K562 (cell line): ENCODE measurements at regions not wholly inside any gene's neighbourhood (a gene's known extent, or its start where the extent isn't known, plus 50 kb on each side); places are given as distances from the start of the nearest gene placed in this dataset.

ENCODE experiments used
- ATAC-seq: fragments of 200-7000 bp; cut with Tn5 transposase; 3 replicates; pipeline ENCODE4 v1.9.1; 2020; ENCODE audit warnings: moderate library complexity
- BruUV-seq: library from RNA; stranded (reverse); fragments of 400-500 nt; replicated peaks from 2 replicates; lab custom pipeline; 2021; lab: Mats Ljungman, UMichigan
- CTCF ChIA-PET: fragments of 300-600 bp; formaldehyde crosslinking; extraction: SDS; loops from one replicate; lab custom pipeline; 2021; ENCODE audit warnings: low intra/inter-chr PET ratio; lab: Yijun Ruan, JAX
- POLR2A ChIA-PET: fragments of 300-600, 350-650 bp; sonication (Branson Sonifier 250); formaldehyde crosslinking; extraction: SDS; loops from one replicate; lab custom pipeline; 2021; ENCODE audit warnings: antibody characterized with exemption, inconsistent platforms; lab: Yijun Ruan, JAX
- DNase-seq, 4 experiments: peaks; one replicate each; pipeline versions ENCODE4 v3.0.0 to v3.0.0-alpha.2; 2011 to 2018; ENCODE audit warnings: low spot score in 3 of 4, mixed read lengths in 3 of 4; ENCODE audit errors: extremely low read depth in 1 of 4
- FAIRE-seq: peaks from 2 replicates; lab custom pipeline; 2011; peaks lifted over from hg19 to GRCh38; lab: Jason Lieb, UNC
- H2AFZ ChIP-seq: 2 replicates; pipeline ENCODE4 v1.6.0; 2011; ENCODE audit warnings: low read depth, low read length, control low read depth, inconsistent platforms
- H3K27ac ChIP-seq: fragments of 200-600 bp; 3 replicates; pipeline ENCODE4 v1.8.0; 2011; ENCODE audit warnings: low read depth, mild to moderate bottlenecking, control low read depth, inconsistent platforms, low read length, moderate library complexity, mixed read lengths; ENCODE audit errors: extremely low read depth
- H3K27me3 ChIP-seq, 2 experiments: fragments of 300-600 bp in 1 of 2; 2 replicates in 1 of 2; 3 replicates in 1 of 2; pipeline versions ENCODE4 v1.6.0 to v1.8.0; 2011; ENCODE audit warnings: inconsistent platforms in 2 of 2, low read length in 2 of 2, mild to moderate bottlenecking in 1 of 2, mixed read lengths in 1 of 2, moderate library complexity in 1 of 2; ENCODE audit not compliant: control insufficient read depth in 2 of 2, insufficient read depth in 2 of 2
- H3K36me3 ChIP-seq: fragments of 300-600 bp; 3 replicates; pipeline ENCODE4 v1.8.0; 2011; ENCODE audit warnings: mild to moderate bottlenecking, low read length, inconsistent platforms; ENCODE audit not compliant: control insufficient read depth, insufficient read depth
- H3K4me1 ChIP-seq, 2 experiments: fragments of 200-600 bp in 1 of 2; replicated peaks in 1 of 2; 2 replicates in 1 of 2; 3 replicates in 1 of 2; pipeline versions ENCODE4 v1.5.1 to v1.8.0; 2011; ENCODE audit warnings: inconsistent platforms in 2 of 2, low read length in 2 of 2, mild to moderate bottlenecking in 1 of 2, mixed read lengths in 1 of 2, moderate library complexity in 1 of 2; ENCODE audit not compliant: control insufficient read depth in 2 of 2, insufficient read depth in 2 of 2
- H3K4me2 ChIP-seq: 2 replicates; pipeline ENCODE4 v1.6.1; 2011; ENCODE audit warnings: low read length, control low read depth, inconsistent platforms, mixed read lengths; ENCODE audit not compliant: insufficient read depth
- H3K4me3 ChIP-seq: fragments of 200-600 bp; sonication (generic), shearing (Covaris generic); 2 replicates; pipeline ENCODE4 v1.5.1; 2016; ENCODE audit warnings: control low read depth, inconsistent platforms
- H3K79me2 ChIP-seq: fragments of 200-600 bp; 3 replicates; pipeline ENCODE4 v1.8.0; 2011; ENCODE audit warnings: low read length, inconsistent platforms; ENCODE audit not compliant: control insufficient read depth, insufficient read depth
- H3K9ac ChIP-seq, 2 experiments: 2 replicates each; pipeline versions ENCODE4 v1.6.0 to v1.6.1; 2011; ENCODE audit warnings: low read depth in 2 of 2, low read length in 2 of 2, control low read depth in 1 of 2, inconsistent platforms in 1 of 2, mild to moderate bottlenecking in 1 of 2, mixed read lengths in 1 of 2; ENCODE audit not compliant: insufficient read depth in 1 of 2
- H3K9me1 ChIP-seq: one replicate; pipeline ENCODE4 v1.6.0; 2011; ENCODE audit warnings: inconsistent platforms, mild to moderate bottlenecking, low read length, moderate library complexity; ENCODE audit not compliant: control insufficient read depth, insufficient read depth
- H3K9me3 ChIP-seq: replicated peaks from 2 replicates; pipeline ENCODE4 v1.5.1; 2011; ENCODE audit warnings: low read depth, low read length, inconsistent platforms; ENCODE audit not compliant: control insufficient read depth, insufficient read depth
- H4K20me1 ChIP-seq: replicated peaks from 2 replicates; pipeline ENCODE4 v1.6.1; 2011; ENCODE audit warnings: low read length, inconsistent platforms, mixed read lengths; ENCODE audit not compliant: control insufficient read depth, insufficient read depth
- ARID3B ChIP-seq: fragments of 250-450 bp; sonication (Bioruptor Pico); IDR thresholded peaks from 2 replicates; pipeline ENCODE4 v1.4.0; 2020; ENCODE audit warnings: borderline replicate concordance
- FOXA3 ChIP-seq, 2 experiments: fragments of 450-650 bp in 1 of 2; sonication (generic) in 1 of 2; formaldehyde crosslinking; IDR thresholded peaks in 1 of 2; conservative IDR thresholded peaks in 1 of 2; 2 replicates each; pipeline versions ENCODE4 v1.4.0 to v1.8.0; 2020 to 2022; ENCODE audit warnings: mild to moderate bottlenecking in 2 of 2, missing genetic modification reagents in 1 of 2
- L3MBTL2 ChIP-seq: fragments of 450-650 bp; IDR thresholded peaks from 2 replicates; pipeline ENCODE4 v1.6.1; 2016; ENCODE audit warnings: mild to moderate bottlenecking, moderate library complexity
- MBD2 ChIP-seq: sonication (generic); IDR thresholded peaks from 2 replicates; pipeline ENCODE4 v1.6.1; 2016; ENCODE audit warnings: low read depth, borderline replicate concordance
- SFPQ ChIP-seq: fragments of 200-400 bp; formaldehyde crosslinking; IDR thresholded peaks from 2 replicates; pipeline ENCODE4 v1.6.1; 2017; ENCODE audit warnings: mild to moderate bottlenecking, low read depth, low read length, moderate library complexity
- SMAD3 ChIP-seq: fragments of 450-650 bp; formaldehyde crosslinking; conservative IDR thresholded peaks from 2 replicates; pipeline ENCODE4 v1.4.0; 2020; ENCODE audit warnings: mild to moderate bottlenecking
- YBX1 ChIP-seq: fragments of 450-650 bp; IDR thresholded peaks from 2 replicates; pipeline ENCODE4 v1.7.1; 2016; ENCODE audit warnings: mild to moderate bottlenecking
- ZNF12 ChIP-seq: sonication (generic); formaldehyde crosslinking; IDR thresholded peaks from 2 replicates; pipeline ENCODE4 v1.4.0; 2020; ENCODE audit warnings: mild to moderate bottlenecking, missing genetic modification reagents
- WGBS: fragments of 100-300 bp; shearing (Covaris generic); methylation state at CpG from one replicate; pipeline ENCODE4 v1.1.6; 2016; ENCODE audit warnings: low coverage, mixed read lengths; ENCODE audit not compliant: insufficient coverage; ENCODE audit errors: missing lambda C conversion rate; 5-methylcytosine and 5-hydroxymethylcytosine counted together
- in situ Hi-C: fragments of 300-500 bp; cut with MboI; formaldehyde crosslinking; loops from 4 replicates; pipeline ENCODE4 v1.15.0; 2018; ENCODE audit warnings: inconsistent platforms, mixed read lengths
- intact Hi-C: fragments of 100-400 bp; cut with micrococcal nuclease; formaldehyde crosslinking; loops from 2 replicates; pipeline ENCODE4 v1.14.2; 2022

GRCh38 chr10:83649471-83649870 is 489.8 kb upstream of the GHITM start:
- BruUV-seq: no TSS peak
- intact Hi-C loops: no loop called here
- Histone ChIP-seq H3K4me2 (no peak overlapping the region), H2AFZ (no peak overlapping the region), H3K36me3 (no peaks in the 10 kb centered on the region), H3K79me2 (no peaks in the 10 kb centered on the region), H3K4me1 (no peaks in the 10 kb centered on the region), H3K4me3 (no peak overlapping the region), H3K9me3 (no peaks in the 10 kb centered on the region), H3K9me1 (no peaks in the 10 kb centered on the region), H4K20me1 (no peaks in the 10 kb centered on the region), H3K9ac (no peak overlapping the region), H3K27me3 (no peaks in the 10 kb centered on the region), H3K27ac (no peak overlapping the region)
- TF ChIP-seq SFPQ (no peak), SMAD3 (CRISPR knock-in tag) (no peak), MBD2 (no peak), FOXA3 (CRISPR knock-in tag; conservative IDR thresholded peaks at IDR 0.05 in 1 of 2, IDR thresholded peaks at IDR 0.05 in 1 of 2) (no peak), L3MBTL2 (no peak), ZNF12 (CRISPR knock-in tag) (no peak), ARID3B (CRISPR knock-in tag) (no peak), YBX1 (no peak)
- CTCF ChIA-PET: no interaction called here
- in situ Hi-C loops: no loop called here
- FAIRE-seq: no peak
- whole genome bisulfite sequencing: 2% methylated on average over 3 of the region's 3 CpGs
- ATAC-seq: no peak
- POLR2A ChIA-PET: no interaction called here
- DNase-seq: no peak
